GM23338 (cell line): ENCODE measurements at regions not wholly inside any gene's neighbourhood (a gene's known extent, or its start where the extent isn't known, plus 50 kb on each side); places are given as distances from the start of the nearest gene placed in this dataset.

Experiments used
- ATAC-seq: fragments of 200-7000 bp; cut with Tn5 transposase; 3 replicates; pipeline ENCODE4 v1.9.1; 2020
- DNase-seq: peaks from one replicate; pipeline ENCODE4 v3.0.0-alpha.2; 2015; ENCODE audit warnings: low spot score
- H2AFZ ChIP-seq: fragments of 200-600 bp; sonication (generic); 2 replicates; pipeline ENCODE4 v1.8.0; 2016; ENCODE audit warnings: antibody characterized with exemption, mild to moderate bottlenecking, moderate library complexity
- H3F3A ChIP-seq: fragments of 200-600 bp; sonication (generic); replicated peaks from 2 replicates; pipeline ENCODE4 v1.8.0; 2017; ENCODE audit warnings: antibody characterized with exemption, mixed run types, low read depth
- H3K27ac ChIP-seq: fragments of 200-600 bp; sonication (generic); 2 replicates; pipeline ENCODE4 v1.6.1; 2016; ENCODE audit warnings: low read depth
- H3K27me3 ChIP-seq: fragments of 200-600 bp; sonication (generic); 2 replicates; pipeline ENCODE4 v1.8.0; 2016; ENCODE audit warnings: mild to moderate bottlenecking, mixed run types, moderate library complexity; ENCODE audit not compliant: insufficient read depth
- H3K36me3 ChIP-seq: fragments of 200-600 bp; sonication (generic); 2 replicates; pipeline ENCODE4 v1.8.0; 2016; ENCODE audit warnings: mild to moderate bottlenecking; ENCODE audit not compliant: insufficient read depth
- H3K4me1 ChIP-seq: fragments of 200-600 bp; sonication (generic); 2 replicates; pipeline ENCODE4 v1.8.0; 2016; ENCODE audit warnings: mild to moderate bottlenecking, moderate library complexity; ENCODE audit not compliant: insufficient read depth
- H3K4me2 ChIP-seq: fragments of 200-600 bp; sonication (generic); 2 replicates; pipeline ENCODE4 v1.7.1; 2017; ENCODE audit warnings: mixed run types
- H3K4me3 ChIP-seq: fragments of 200-600 bp; sonication (generic); 2 replicates; pipeline ENCODE4 v1.6.1; 2016; ENCODE audit warnings: mixed run types
- H3K79me2 ChIP-seq: fragments of 200-600 bp; sonication (generic); replicated peaks from 2 replicates; pipeline ENCODE4 v1.8.0; 2017; ENCODE audit warnings: mild to moderate bottlenecking; ENCODE audit not compliant: insufficient read depth
- H3K9me2 ChIP-seq: fragments of 200-600 bp; sonication (generic); 2 replicates; pipeline ENCODE4 v1.8.0; 2017; ENCODE audit not compliant: insufficient read depth
- H4K20me1 ChIP-seq: fragments of 200-600 bp; sonication (generic); replicated peaks from 2 replicates; pipeline ENCODE4 v1.8.0; 2017; ENCODE audit warnings: mild to moderate bottlenecking; ENCODE audit not compliant: insufficient read depth
- H3K27ac Mint-ChIP-seq: 2 replicates; pipeline ENCODE4 v1.8.0; 2020; ENCODE audit warnings: inconsistent platforms, mild to moderate bottlenecking, moderate library complexity, mixed read lengths
- H3K27me3 Mint-ChIP-seq: 3 replicates; pipeline ENCODE4 v1.8.0; 2022; ENCODE audit warnings: low read depth, mild to moderate bottlenecking, moderate library complexity, mixed read lengths, inconsistent platforms; ENCODE audit not compliant: insufficient read depth, poor library complexity
- H3K36me3 Mint-ChIP-seq: 3 replicates; pipeline ENCODE4 v1.8.0; 2021; ENCODE audit warnings: low read depth, mild to moderate bottlenecking, inconsistent platforms, moderate library complexity, mixed read lengths
- H3K4me1 Mint-ChIP-seq: 3 replicates; pipeline ENCODE4 v1.8.0; 2020; ENCODE audit warnings: mild to moderate bottlenecking, inconsistent platforms, mixed read lengths
- H3K4me3 Mint-ChIP-seq: 3 replicates; pipeline ENCODE4 v1.8.0; 2021; ENCODE audit warnings: moderate library complexity, mild to moderate bottlenecking, inconsistent platforms, mixed read lengths
- H3K9me3 Mint-ChIP-seq: 3 replicates; pipeline ENCODE4 v1.8.0; 2020; ENCODE audit warnings: moderate library complexity, mild to moderate bottlenecking, inconsistent platforms, mixed read lengths
- CREB1 ChIP-seq: fragments of 250-450 bp; sonication (Bioruptor Pico); IDR thresholded peaks from 2 replicates; pipeline ENCODE4 v1.5.0; 2020; ENCODE audit warnings: low read depth, mild to moderate bottlenecking, moderate library complexity
- CTCF ChIP-seq, 2 experiments: fragments of 200-600 bp in 1 of 2; sonication (generic) in 1 of 2; conservative IDR thresholded peaks; 2 replicates each; pipeline versions ENCODE4 v1.5.1 to v1.6.1; 2016 to 2017; ENCODE audit warnings: antibody characterized with exemption in 2 of 2, low read depth in 2 of 2, mild to moderate bottlenecking in 2 of 2, moderate library complexity in 1 of 2
- EZH2 ChIP-seq: fragments of 200-600 bp; sonication (generic); IDR thresholded peaks from one replicate; pipeline ENCODE4 v1.8.0; 2017; ENCODE audit warnings: antibody characterized with exemption, mild to moderate bottlenecking, low read depth; ENCODE audit not compliant: unreplicated experiment
- EZH2phosphoT487 ChIP-seq: fragments of 200-600 bp; sonication (generic); IDR thresholded peaks from one replicate; pipeline ENCODE4 v1.8.1; 2018; ENCODE audit warnings: antibody characterized with exemption; ENCODE audit not compliant: unreplicated experiment
- NANOG ChIP-seq: IDR thresholded peaks from 2 replicates; pipeline ENCODE4 v1.6.1; 2016; ENCODE audit warnings: antibody characterized with exemption, borderline replicate concordance
- POLR2AphosphoS5 ChIP-seq: IDR thresholded peaks from 2 replicates; pipeline ENCODE4 v1.6.1; 2016; ENCODE audit warnings: antibody characterized with exemption, low read depth
- STAT1 ChIP-seq: IDR thresholded peaks from one replicate; pipeline ENCODE4 v1.6.1; 2016; ENCODE audit warnings: antibody characterized with exemption; ENCODE audit not compliant: unreplicated experiment
- ZNF114 ChIP-seq: fragments of 250-450 bp; sonication (Bioruptor Pico); IDR thresholded peaks from 2 replicates; pipeline ENCODE4 v1.5.0; 2020; ENCODE audit warnings: mild to moderate bottlenecking, moderate library complexity
- ZNF331 ChIP-seq: fragments of 250-450 bp; sonication (Bioruptor Pico); IDR thresholded peaks from 2 replicates; pipeline ENCODE4 v1.5.0; 2020; ENCODE audit warnings: low read depth, mild to moderate bottlenecking, moderate library complexity
- TF ChIP-seq, protein P1 (sequence below): fragments of 250-450 bp; sonication (Bioruptor Pico); IDR thresholded peaks from 2 replicates; pipeline ENCODE4 v1.5.0; 2020; ENCODE audit warnings: mild to moderate bottlenecking, moderate library complexity
- TF ChIP-seq, protein P2 (sequence below): IDR thresholded peaks from 2 replicates; pipeline ENCODE4 v1.6.1; 2016; ENCODE audit warnings: antibody characterized with exemption

DNA sequence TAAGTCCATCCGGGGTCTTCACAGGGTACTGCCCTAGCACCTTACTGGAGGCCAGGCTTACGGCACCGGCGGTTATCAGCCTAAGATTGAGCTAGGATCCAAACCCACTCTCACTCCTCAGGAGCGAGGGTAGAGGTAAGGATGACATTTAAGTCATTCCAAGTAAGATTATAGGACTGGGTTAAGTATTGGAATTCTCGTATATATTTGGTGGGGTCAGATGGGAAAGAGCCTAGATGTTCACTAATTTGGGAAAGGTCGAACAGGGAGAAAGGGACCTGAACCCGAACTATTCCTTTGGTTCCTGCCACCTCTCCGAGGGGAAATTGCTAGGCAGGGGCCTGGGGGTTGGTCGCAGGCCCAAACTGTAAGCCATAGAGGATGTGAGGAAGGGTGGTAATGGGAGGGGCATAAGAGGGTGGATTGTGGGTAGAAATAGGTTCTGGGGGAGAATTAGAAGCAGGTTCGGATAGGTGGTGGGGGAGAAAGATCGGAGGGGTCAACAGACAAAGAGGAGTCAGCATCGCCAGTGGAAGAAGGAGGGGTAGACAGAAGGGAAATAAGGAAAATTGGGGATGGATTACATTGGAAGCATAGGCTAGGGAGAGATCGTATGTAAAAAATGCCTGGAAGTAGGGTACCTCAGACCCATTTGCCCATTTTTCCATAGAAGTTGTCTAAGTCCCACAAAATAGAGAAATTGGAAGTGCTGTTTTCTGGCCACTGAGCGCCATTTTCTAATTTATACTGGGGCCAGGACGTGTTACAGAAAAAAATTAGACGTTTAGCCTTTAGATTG, 747.1 kb upstream of the ADGRB3 start:
- Histone ChIP-seq H3K4me2 (no peak overlapping the region), H3K27ac (no peak overlapping the region), H3K79me2 (no peaks in the 10 kb centered on the region), H3K27me3 (no peaks in the 10 kb centered on the region), H2AFZ (no peak overlapping the region), H3K4me3 (no peak overlapping the region), H3K36me3 (no peaks in the 10 kb centered on the region), H3K9me2 (peaks cover 21% of the 10 kb centered on the region; the same call in 1 of the 2 replicates), H3K4me1 (peaks cover 9% of the 10 kb centered on the region; the same call in 1 of the 2 replicates), H4K20me1 (no peaks in the 10 kb centered on the region), H3F3A (no peaks in the 10 kb centered on the region)
- peaks cover 12% of the 10 kb centered on the region; the same call in 2 of the 3 replicates for H3K9me3 Mint-ChIP-seq
- H3K27ac Mint-ChIP-seq: no peak overlapping the region
- peaks cover 8% of the 10 kb centered on the region; the same call in 1 of the 3 replicates for H3K36me3 Mint-ChIP-seq
- H3K27me3 Mint-ChIP-seq: peaks cover 4% of the 10 kb centered on the region
- no peak for TF ChIP-seq EZH2
- TF ChIP-seq ZNF114: no peak
- DNase-seq (no peak), ATAC-seq (no peak)
- H3K4me3 Mint-ChIP-seq: no peak overlapping the region
- peaks cover 12% of the 10 kb centered on the region for H3K4me1 Mint-ChIP-seq

- no peak overlapping the region for H2AFZ ChIP-seq
- peaks cover 4% of the 10 kb centered on the region for H3K27me3 Mint-ChIP-seq
- H3K4me1 ChIP-seq: peaks cover 9% of the 10 kb centered on the region; the same call in 1 of the 2 replicates
- no peak overlapping the region for H3K27ac Mint-ChIP-seq
- H3K9me3 Mint-ChIP-seq: peaks cover 12% of the 10 kb centered on the region; the same call in 2 of the 3 replicates
- no peaks in the 10 kb centered on the region for H3F3A ChIP-seq
- ATAC-seq (no peak), DNase-seq (no peak)
- H3K4me1 Mint-ChIP-seq: peaks cover 12% of the 10 kb centered on the region
- H3K4me3 Mint-ChIP-seq: no peak overlapping the region
- no peaks in the 10 kb centered on the region for H3K27me3 ChIP-seq
- no peak overlapping the region for H3K4me2 ChIP-seq
- no peaks in the 10 kb centered on the region for H4K20me1 ChIP-seq
- peaks cover 21% of the 10 kb centered on the region; the same call in 1 of the 2 replicates for H3K9me2 ChIP-seq
- H3K79me2 ChIP-seq: no peaks in the 10 kb centered on the region
- peaks cover 6% of the 10 kb centered on the region; the same call in 1 of the 3 replicates for H3K36me3 Mint-ChIP-seq
- H3K27ac ChIP-seq: no peak overlapping the region
- no peak overlapping the region for H3K4me3 ChIP-seq
- H3K36me3 ChIP-seq: no peaks in the 10 kb centered on the region
- TF ChIP-seq ZNF114: no peak
- TF ChIP-seq CREB1 (CRISPR knock-in tag): no peak
- TF ChIP-seq NANOG: no peak
- no peak for TF ChIP-seq STAT1
- no peak for TF ChIP-seq EZH2
- TF ChIP-seq, protein P1, sequence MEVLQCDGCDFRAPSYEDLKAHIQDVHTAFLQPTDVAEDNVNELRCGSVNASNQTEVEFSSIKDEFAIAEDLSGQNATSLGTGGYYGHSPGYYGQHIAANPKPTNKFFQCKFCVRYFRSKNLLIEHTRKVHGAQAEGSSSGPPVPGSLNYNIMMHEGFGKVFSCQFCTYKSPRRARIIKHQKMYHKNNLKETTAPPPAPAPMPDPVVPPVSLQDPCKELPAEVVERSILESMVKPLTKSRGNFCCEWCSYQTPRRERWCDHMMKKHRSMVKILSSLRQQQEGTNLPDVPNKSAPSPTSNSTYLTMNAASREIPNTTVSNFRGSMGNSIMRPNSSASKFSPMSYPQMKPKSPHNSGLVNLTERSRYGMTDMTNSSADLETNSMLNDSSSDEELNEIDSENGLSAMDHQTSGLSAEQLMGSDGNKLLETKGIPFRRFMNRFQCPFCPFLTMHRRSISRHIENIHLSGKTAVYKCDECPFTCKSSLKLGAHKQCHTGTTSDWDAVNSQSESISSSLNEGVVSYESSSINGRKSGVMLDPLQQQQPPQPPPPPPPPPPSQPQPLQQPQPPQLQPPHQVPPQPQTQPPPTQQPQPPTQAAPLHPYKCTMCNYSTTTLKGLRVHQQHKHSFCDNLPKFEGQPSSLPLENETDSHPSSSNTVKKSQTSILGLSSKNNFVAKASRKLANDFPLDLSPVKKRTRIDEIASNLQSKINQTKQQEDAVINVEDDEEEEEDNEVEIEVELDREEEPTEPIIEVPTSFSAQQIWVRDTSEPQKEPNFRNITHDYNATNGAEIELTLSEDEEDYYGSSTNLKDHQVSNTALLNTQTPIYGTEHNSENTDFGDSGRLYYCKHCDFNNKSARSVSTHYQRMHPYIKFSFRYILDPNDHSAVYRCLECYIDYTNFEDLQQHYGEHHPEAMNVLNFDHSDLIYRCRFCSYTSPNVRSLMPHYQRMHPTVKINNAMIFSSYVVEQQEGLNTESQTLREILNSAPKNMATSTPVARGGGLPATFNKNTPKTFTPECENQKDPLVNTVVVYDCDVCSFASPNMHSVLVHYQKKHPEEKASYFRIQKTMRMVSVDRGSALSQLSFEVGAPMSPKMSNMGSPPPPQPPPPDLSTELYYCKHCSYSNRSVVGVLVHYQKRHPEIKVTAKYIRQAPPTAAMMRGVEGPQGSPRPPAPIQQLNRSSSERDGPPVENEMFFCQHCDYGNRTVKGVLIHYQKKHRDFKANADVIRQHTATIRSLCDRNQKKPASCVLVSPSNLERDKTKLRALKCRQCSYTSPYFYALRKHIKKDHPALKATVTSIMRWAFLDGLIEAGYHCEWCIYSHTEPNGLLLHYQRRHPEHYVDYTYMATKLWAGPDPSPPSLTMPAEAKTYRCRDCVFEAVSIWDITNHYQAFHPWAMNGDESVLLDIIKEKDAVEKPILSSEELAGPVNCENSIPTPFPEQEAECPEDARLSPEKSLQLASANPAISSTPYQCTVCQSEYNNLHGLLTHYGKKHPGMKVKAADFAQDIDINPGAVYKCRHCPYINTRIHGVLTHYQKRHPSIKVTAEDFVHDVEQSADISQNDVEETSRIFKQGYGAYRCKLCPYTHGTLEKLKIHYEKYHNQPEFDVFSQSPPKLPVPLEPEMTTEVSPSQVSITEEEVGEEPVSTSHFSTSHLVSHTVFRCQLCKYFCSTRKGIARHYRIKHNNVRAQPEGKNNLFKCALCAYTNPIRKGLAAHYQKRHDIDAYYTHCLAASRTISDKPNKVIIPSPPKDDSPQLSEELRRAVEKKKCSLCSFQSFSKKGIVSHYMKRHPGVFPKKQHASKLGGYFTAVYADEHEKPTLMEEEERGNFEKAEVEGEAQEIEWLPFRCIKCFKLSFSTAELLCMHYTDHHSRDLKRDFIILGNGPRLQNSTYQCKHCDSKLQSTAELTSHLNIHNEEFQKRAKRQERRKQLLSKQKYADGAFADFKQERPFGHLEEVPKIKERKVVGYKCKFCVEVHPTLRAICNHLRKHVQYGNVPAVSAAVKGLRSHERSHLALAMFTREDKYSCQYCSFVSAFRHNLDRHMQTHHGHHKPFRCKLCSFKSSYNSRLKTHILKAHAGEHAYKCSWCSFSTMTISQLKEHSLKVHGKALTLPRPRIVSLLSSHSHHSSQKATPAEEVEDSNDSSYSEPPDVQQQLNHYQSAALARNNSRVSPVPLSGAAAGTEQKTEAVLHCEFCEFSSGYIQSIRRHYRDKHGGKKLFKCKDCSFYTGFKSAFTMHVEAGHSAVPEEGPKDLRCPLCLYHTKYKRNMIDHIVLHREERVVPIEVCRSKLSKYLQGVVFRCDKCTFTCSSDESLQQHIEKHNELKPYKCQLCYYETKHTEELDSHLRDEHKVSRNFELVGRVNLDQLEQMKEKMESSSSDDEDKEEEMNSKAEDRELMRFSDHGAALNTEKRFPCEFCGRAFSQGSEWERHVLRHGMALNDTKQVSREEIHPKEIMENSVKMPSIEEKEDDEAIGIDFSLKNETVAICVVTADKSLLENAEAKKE (CRISPR knock-in tag): no peak
- TF ChIP-seq CTCF (conservative IDR thresholded peaks at IDR 0.05; ENCODE audit: low read depth in 2 of 2): no peak
- no peak for TF ChIP-seq EZH2phosphoT487
- no peak for TF ChIP-seq ZNF331 (CRISPR knock-in tag)
- TF ChIP-seq, protein P2, sequence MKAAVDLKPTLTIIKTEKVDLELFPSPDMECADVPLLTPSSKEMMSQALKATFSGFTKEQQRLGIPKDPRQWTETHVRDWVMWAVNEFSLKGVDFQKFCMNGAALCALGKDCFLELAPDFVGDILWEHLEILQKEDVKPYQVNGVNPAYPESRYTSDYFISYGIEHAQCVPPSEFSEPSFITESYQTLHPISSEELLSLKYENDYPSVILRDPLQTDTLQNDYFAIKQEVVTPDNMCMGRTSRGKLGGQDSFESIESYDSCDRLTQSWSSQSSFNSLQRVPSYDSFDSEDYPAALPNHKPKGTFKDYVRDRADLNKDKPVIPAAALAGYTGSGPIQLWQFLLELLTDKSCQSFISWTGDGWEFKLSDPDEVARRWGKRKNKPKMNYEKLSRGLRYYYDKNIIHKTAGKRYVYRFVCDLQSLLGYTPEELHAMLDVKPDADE: no peak
- no peak for TF ChIP-seq POLR2AphosphoS5
Observed at GRCh38 chr6:67887419-67887746, 747.7 kb upstream of the ADGRB3 start.
